SH-SY5Y (cell line): ENCODE measurements at regions not wholly inside any gene's neighbourhood (a gene's known extent, or its start where the extent isn't known, plus 50 kb on each side); places are given as distances from the start of the nearest gene placed in this dataset.

Experiments
- GATA2 ChIP-seq: IDR thresholded peaks from 2 replicates; pipeline ENCODE4 v1.6.1; 2011; ENCODE audit warnings: mild to moderate bottlenecking, low read depth, low read length
- GATA3 ChIP-seq: IDR thresholded peaks from 2 replicates; pipeline ENCODE4 v1.6.1; 2011; ENCODE audit warnings: low read depth, mild to moderate bottlenecking, low read length, moderate library complexity

DNA sequence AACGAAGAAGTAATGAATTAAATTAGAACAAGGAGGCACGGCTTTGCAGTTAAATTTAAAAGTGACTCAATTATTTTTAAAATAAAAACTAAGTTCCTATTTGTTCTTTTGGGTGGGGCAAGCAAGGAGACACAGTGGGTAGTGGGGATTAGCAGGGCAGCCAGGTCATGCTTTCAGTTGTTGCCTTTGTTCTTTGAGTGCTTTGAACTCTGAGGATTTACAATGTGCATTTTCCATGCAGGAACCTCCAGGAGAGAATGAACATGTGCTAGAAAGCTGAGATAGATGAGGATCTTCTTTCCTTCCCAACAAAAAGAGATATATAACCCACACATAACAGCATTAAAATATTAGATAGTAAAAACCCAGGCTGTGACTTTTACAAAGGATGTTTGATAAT lies 420.4 kb upstream of the CTSO start:
- TF ChIP-seq GATA2 (no peak), GATA3 (no peak)

DNA sequence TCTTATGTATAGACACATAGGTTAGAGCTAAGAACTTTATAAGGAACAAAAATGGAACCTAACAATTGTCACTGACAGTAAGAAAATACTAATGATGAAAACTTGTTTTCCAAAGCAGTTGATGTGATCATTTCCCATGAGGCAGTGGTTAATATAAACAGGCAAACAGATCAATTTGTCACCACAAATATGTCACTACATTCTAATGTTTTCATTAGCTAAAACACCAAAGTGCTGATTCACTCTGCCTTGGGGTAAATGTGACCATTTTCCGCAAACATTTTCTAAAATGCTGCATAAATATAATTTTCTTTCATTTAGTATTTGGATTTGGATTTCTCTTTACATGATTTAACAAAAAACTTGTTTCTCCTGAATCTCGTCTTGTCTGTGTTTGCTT lies 408.9 kb upstream of the CTSO start:
- no peak for TF ChIP-seq GATA2
- no peak for TF ChIP-seq GATA3

GRCh38 chr4:156347412-156348075 lies 393.9 kb upstream of the CTSO start:
- TF ChIP-seq GATA3: no peak
- no peak for TF ChIP-seq GATA2

- TF ChIP-seq GATA3 (no peak), GATA2 (no peak)
These were observed 393.3 kb upstream of the CTSO start for GRCh38 chr4:156346959-156347385.

GRCh38 chr4:156344397-156344796 lies 390.7 kb upstream of the CTSO start:
- TF ChIP-seq GATA3: no peak

DNA sequence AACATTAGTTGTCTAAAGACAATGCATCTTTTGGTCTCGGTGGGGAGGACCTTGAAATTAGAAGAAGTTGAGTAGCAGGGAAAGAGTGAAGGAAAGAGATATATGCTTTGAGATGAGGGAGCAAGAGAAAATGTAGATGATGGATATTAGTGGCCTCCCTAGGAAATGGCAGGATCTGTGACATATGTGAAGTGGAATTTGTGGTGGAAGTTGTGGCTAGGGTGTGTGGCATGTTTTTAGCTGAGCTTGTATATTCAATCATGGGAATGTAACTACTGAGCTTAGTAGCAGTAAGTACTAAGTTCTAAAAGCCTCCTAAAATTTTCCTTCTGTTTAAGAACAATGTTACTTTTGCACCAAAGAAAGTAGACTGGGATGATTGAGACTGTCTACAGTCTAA lies 382.8 kb upstream of the CTSO start:
- no peak for TF ChIP-seq GATA2
- no peak for TF ChIP-seq GATA3

DNA sequence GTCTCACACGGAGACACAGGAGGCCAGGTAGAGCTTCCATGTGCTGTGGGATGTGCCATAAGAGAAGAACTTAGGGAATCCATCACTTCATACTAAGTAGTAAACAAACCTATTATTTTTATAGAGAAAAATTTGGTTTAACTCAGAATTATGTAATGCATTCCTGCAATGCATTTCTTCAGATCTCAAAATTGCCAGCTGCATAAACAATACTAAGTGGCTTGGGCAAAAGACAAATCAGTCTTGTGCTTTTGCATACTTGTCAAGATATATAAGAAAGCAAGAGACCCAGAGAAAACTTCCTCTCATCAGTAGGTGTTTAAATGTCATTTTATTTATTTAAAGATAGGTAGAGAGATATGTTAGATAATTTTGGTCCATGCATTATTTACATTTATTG lies 382.1 kb upstream of the CTSO start:
- TF ChIP-seq GATA2 (no peak), GATA3 (no peak)

DNA sequence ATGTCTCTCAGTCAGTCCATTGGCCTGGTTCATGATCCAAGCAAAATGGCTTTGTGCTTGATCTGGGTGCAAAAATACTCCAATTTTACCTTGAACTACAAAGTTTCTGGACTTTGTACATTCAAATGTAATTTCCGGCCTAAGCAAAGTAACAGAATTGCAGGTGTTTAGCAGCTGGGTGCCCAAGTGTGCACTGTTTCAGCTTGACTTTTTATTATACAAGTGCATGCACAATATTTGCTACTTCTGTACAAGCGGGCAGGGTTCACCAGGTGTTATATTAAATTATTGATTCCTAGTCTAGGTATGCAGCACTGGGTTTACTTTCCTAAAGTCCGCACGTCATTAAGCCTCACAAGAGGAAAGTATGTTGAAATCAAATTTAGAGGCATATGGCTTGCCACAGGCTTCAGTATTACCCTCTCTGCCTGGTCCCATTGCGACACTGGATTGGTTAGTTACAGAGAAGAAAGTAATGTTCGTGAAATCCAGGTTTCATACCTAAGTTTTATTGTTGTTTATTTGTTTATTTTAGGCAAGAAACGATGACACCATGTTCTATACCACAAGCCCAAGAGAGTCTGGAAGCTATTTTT lies 376.9 kb upstream of the CTSO start:
- TF ChIP-seq GATA2 (no peak), GATA3 (no peak)

- no peak for TF ChIP-seq GATA3
- no peak for TF ChIP-seq GATA2
These were observed 376.1 kb upstream of the CTSO start for GRCh38 chr4:156329779-156330178.

DNA sequence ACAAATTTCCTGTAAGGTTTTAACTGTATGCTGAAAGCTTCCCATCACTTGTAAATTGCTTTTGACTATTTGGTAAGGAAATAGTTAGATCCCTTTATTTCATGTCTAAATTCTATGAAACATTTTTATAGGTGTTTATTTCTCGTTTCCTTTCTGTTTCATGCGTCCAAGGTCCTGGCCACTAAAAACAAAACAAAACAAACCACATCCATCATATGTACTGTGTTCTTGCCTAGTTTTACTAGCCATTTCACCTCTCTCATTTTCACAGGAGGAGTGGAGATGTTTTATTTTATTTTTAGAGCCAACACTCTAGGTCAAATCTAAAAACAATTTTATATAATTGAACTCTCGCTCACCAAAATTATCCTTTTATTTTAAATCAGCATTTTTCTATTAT lies 375.2 kb upstream of the CTSO start:
- no peak for TF ChIP-seq GATA2
- no peak for TF ChIP-seq GATA3

DNA sequence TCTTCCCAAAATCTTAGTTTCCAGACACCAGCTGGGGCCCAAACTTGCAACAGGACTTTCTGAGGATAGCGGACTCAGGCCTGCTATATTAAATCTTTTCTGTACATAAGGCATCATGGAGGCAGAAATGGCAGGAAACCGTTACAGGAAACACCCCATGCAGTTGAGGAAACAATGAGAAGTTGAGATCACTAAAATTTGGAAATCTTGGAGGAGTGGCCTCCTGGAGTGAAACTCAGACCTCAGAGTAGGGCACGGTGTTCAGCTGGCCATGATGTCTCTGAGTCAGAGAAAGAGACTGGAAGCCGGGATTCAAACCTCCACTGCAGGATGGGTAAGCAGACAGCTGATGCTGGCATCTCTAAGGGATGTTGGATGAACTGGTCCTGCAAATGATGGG lies 372.6 kb upstream of the CTSO start:
- no peak for TF ChIP-seq GATA3
- TF ChIP-seq GATA2: no peak

DNA sequence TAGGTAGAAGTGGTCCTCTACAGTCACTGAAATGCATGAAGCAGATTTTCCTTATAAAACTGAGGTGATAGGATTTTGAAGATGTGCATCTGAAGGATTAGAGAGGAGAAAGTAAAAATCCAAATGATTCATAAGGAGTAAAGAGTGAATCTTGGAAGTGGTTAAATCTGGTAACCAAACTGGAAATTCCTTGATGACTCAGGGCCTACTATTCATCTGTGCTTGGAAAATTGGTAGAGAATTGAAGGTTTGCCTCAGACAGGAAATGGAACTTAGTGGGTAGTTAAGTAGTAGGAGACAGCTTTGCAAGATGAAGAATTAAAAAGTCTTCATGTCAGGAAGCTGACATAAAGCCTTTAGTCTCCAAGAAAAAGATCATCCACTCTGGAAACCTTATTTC lies 368.9 kb upstream of the CTSO start:
- TF ChIP-seq GATA3 (no peak), GATA2 (no peak)

- no peak for TF ChIP-seq GATA3
- no peak for TF ChIP-seq GATA2
These were observed 367.5 kb upstream of the CTSO start for GRCh38 chr4:156321203-156321602.

GRCh38 chr4:156313497-156313896 lies 359.8 kb upstream of the CTSO start:
- TF ChIP-seq GATA2 (no peak), GATA3 (no peak)

- TF ChIP-seq GATA3 (no peak), GATA2 (no peak)
These were observed 358.7 kb upstream of the CTSO start for GRCh38 chr4:156312261-156312847.
